ENCODE measurements at regions not wholly inside any gene's neighbourhood (a gene's known extent, or its start where the extent isn't known, plus 50 kb on each side); places are given as distances from the start of the nearest gene placed in this dataset.

- TF ChIP-seq ZFP3 (CRISPR knock-in tag; IDR thresholded peaks at IDR 0.05) (no peak), PPARA (CRISPR knock-in tag; IDR thresholded peaks at IDR 0.05; ENCODE audit: borderline replicate concordance) (no peak), ISL1 (CRISPR knock-in tag; IDR thresholded peaks at IDR 0.05) (no peak), OSR1 (CRISPR knock-in tag; IDR thresholded peaks at IDR 0.05) (no peak), ZFP30 (CRISPR knock-in tag; IDR thresholded peaks at IDR 0.05) (no peak), POU6F1 (CRISPR knock-in tag; IDR thresholded peaks at IDR 0.05; ENCODE audit: borderline replicate concordance, low read depth) (no peak)
- TF ChIP-seq, protein P1, sequence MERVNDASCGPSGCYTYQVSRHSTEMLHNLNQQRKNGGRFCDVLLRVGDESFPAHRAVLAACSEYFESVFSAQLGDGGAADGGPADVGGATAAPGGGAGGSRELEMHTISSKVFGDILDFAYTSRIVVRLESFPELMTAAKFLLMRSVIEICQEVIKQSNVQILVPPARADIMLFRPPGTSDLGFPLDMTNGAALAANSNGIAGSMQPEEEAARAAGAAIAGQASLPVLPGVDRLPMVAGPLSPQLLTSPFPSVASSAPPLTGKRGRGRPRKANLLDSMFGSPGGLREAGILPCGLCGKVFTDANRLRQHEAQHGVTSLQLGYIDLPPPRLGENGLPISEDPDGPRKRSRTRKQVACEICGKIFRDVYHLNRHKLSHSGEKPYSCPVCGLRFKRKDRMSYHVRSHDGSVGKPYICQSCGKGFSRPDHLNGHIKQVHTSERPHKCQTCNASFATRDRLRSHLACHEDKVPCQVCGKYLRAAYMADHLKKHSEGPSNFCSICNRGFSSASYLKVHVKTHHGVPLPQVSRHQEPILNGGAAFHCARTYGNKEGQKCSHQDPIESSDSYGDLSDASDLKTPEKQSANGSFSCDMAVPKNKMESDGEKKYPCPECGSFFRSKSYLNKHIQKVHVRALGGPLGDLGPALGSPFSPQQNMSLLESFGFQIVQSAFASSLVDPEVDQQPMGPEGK (CRISPR knock-in tag; IDR thresholded peaks at IDR 0.05; ENCODE audit: borderline replicate concordance), result no peak
Observed at GRCh38 chr7:109127145-109127544, 557.5 kb downstream of the DNAJB9 start.

Data from SK-N-SH treated with all-trans-retinoic acid at 6 μM for 48 hours (cell line).